Transverse colon (tissue), 3 donors: ENCODE measurements at regions not wholly inside any gene's neighbourhood (a gene's known extent, or its start where the extent isn't known, plus 50 kb on each side); places are given as distances from the start of the nearest gene placed in this dataset.

Source experiments
- CTCF ChIP-seq, 5 experiments: fragments of 200-600 bp in 3 of 5; fragments of 450-650 bp in 2 of 5; sonication (generic) in 3 of 5; IDR thresholded peaks; 1 replicate in 2 of 5; 2 replicates in 3 of 5; pipeline ENCODE4 v1.5.1; 2016 to 2017; ENCODE audit warnings: antibody characterized with exemption in 5 of 5, inconsistent platforms in 3 of 5, mild to moderate bottlenecking in 2 of 5, moderate library complexity in 1 of 5
- EP300 ChIP-seq: sonication (generic); formaldehyde crosslinking; IDR thresholded peaks from one replicate; pipeline ENCODE4 v1.6.1; 2017; ENCODE audit warnings: antibody characterized with exemption, low read depth
- POLR2A ChIP-seq: fragments of 450-650 bp; IDR thresholded peaks from one replicate; pipeline ENCODE4 v1.6.1; 2016; ENCODE audit warnings: antibody characterized with exemption, mild to moderate bottlenecking, moderate library complexity

GRCh38 chr4:27703771-27704170 lies 843.1 kb downstream of the STIM2 start:
- TF ChIP-seq CTCF (IDR thresholded peaks at IDR 0.05), result no peak
- TF ChIP-seq POLR2A, result no peak
- no peak for TF ChIP-seq EP300
